Nephron progenitor cell (in vitro differentiated cells): ENCODE measurements at regions not wholly inside any gene's neighbourhood (a gene's known extent, or its start where the extent isn't known, plus 50 kb on each side); places are given as distances from the start of the nearest gene placed in this dataset.

Experiments used
- DNase-seq: peaks from one replicate; pipeline ENCODE4 v3.0.0; 2021
- H3K27ac Mint-ChIP-seq: 2 replicates; pipeline ENCODE4 v1.8.0; 2021; ENCODE audit warnings: mild to moderate bottlenecking, moderate library complexity, mixed read lengths
- H3K27me3 Mint-ChIP-seq: 2 replicates; pipeline ENCODE4 v1.8.0; 2021; ENCODE audit warnings: mild to moderate bottlenecking, low read depth, mixed read lengths; ENCODE audit not compliant: poor library complexity
- H3K36me3 Mint-ChIP-seq: 2 replicates; pipeline ENCODE4 v1.8.0; 2021; ENCODE audit warnings: low read depth, mixed read lengths
- H3K4me1 Mint-ChIP-seq: 2 replicates; pipeline ENCODE4 v1.8.0; 2021; ENCODE audit warnings: mixed read lengths
- H3K4me3 Mint-ChIP-seq: 2 replicates; pipeline ENCODE4 v1.8.0; 2021; ENCODE audit warnings: mild to moderate bottlenecking, moderate library complexity, mixed read lengths
- H3K9me3 Mint-ChIP-seq: 2 replicates; pipeline ENCODE4 v1.8.0; 2021; ENCODE audit warnings: mild to moderate bottlenecking, moderate library complexity, mixed read lengths
- CTCF ChIP-seq: fragments of 200-600 bp; sonication (generic); IDR thresholded peaks from 2 replicates; pipeline ENCODE4 v1.5.0; 2021; ENCODE audit warnings: antibody characterized with exemption

GRCh38 chr4:180792541-180792940 is 1450.7 kb upstream of the TENM3 start:
- no peaks in the 10 kb centered on the region for H3K9me3 Mint-ChIP-seq
- H3K27ac Mint-ChIP-seq, result no peak overlapping the region
- H3K4me1 Mint-ChIP-seq, result peaks cover 7% of the 10 kb centered on the region
- no peak overlapping the region for H3K4me3 Mint-ChIP-seq
- peaks cover 2% of the 10 kb centered on the region for H3K27me3 Mint-ChIP-seq
- H3K36me3 Mint-ChIP-seq, result peaks cover 3% of the 10 kb centered on the region
- TF ChIP-seq CTCF, result no peak
- no peak for DNase-seq

GRCh38 chr4:180794333-180794732 is 1448.9 kb upstream of the TENM3 start:
- Mint-ChIP-seq H3K4me1 (peaks cover 7% of the 10 kb centered on the region), H3K4me3 (no peak overlapping the region), H3K9me3 (no peaks in the 10 kb centered on the region)

GRCh38 chr4:180798036-180798577 is 1445.1 kb upstream of the TENM3 start:
- no peak overlapping the region for H3K27ac Mint-ChIP-seq
- no peak for DNase-seq
- H3K4me1 Mint-ChIP-seq, result peaks cover 8% of the 10 kb centered on the region
- H3K9me3 Mint-ChIP-seq, result no peaks in the 10 kb centered on the region
- TF ChIP-seq CTCF, result no peak
- H3K4me3 Mint-ChIP-seq, result no peak overlapping the region
- no peaks in the 10 kb centered on the region for H3K27me3 Mint-ChIP-seq
- peaks cover 5% of the 10 kb centered on the region for H3K36me3 Mint-ChIP-seq

More at GRCh38 chr4:180794333-180794732, 1448.9 kb upstream of the TENM3 start:
- TF ChIP-seq CTCF, result no peak
- no peak for DNase-seq
- Mint-ChIP-seq H3K27ac (no peak overlapping the region), H3K36me3 (peaks cover 5% of the 10 kb centered on the region), H3K27me3 (no peaks in the 10 kb centered on the region)

GRCh38 chr4:180799798-180800197 is 1443.4 kb upstream of the TENM3 start:
- TF ChIP-seq CTCF, result no peak
- no peak overlapping the region for H3K27ac Mint-ChIP-seq

GRCh38 chr4:180805101-180805500 is 1438.1 kb upstream of the TENM3 start:
- no peak for DNase-seq
- H3K27me3 Mint-ChIP-seq, result no peaks in the 10 kb centered on the region

More at GRCh38 chr4:180799798-180800197, 1443.4 kb upstream of the TENM3 start:
- H3K27me3 Mint-ChIP-seq, result no peaks in the 10 kb centered on the region
- peaks cover 5% of the 10 kb centered on the region for H3K4me1 Mint-ChIP-seq
- H3K4me3 Mint-ChIP-seq, result no peak overlapping the region
- no peak for DNase-seq
- no peaks in the 10 kb centered on the region for H3K9me3 Mint-ChIP-seq
- peaks cover 5% of the 10 kb centered on the region for H3K36me3 Mint-ChIP-seq

More at GRCh38 chr4:180805101-180805500, 1438.1 kb upstream of the TENM3 start:
- Mint-ChIP-seq H3K27ac (no peak overlapping the region), H3K9me3 (no peaks in the 10 kb centered on the region), H3K4me1 (no peaks in the 10 kb centered on the region), H3K4me3 (no peak overlapping the region), H3K36me3 (no peaks in the 10 kb centered on the region)
- no peak for TF ChIP-seq CTCF
